ENCODE measurements at regions not wholly inside any gene's neighbourhood (a gene's known extent, or its start where the extent isn't known, plus 50 kb on each side); places are given as distances from the start of the nearest gene placed in this dataset.

- TF ChIP-seq, protein P1, sequence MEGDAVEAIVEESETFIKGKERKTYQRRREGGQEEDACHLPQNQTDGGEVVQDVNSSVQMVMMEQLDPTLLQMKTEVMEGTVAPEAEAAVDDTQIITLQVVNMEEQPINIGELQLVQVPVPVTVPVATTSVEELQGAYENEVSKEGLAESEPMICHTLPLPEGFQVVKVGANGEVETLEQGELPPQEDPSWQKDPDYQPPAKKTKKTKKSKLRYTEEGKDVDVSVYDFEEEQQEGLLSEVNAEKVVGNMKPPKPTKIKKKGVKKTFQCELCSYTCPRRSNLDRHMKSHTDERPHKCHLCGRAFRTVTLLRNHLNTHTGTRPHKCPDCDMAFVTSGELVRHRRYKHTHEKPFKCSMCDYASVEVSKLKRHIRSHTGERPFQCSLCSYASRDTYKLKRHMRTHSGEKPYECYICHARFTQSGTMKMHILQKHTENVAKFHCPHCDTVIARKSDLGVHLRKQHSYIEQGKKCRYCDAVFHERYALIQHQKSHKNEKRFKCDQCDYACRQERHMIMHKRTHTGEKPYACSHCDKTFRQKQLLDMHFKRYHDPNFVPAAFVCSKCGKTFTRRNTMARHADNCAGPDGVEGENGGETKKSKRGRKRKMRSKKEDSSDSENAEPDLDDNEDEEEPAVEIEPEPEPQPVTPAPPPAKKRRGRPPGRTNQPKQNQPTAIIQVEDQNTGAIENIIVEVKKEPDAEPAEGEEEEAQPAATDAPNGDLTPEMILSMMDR (IDR thresholded peaks at IDR 0.05), result no peak
- TF ChIP-seq ZFX (IDR thresholded peaks at IDR 0.05; ENCODE audit: borderline replicate concordance), result no peak
Measured at GRCh38 chr7:52071744-52072143, 755.1 kb upstream of the COBL start.

Measured in 22Rv1 (cell line).